ENCODE measurements at regions not wholly inside any gene's neighbourhood (a gene's known extent, or its start where the extent isn't known, plus 50 kb on each side); places are given as distances from the start of the nearest gene placed in this dataset.
"Not testable (repeated sequence)": the region's sequence is repeated elsewhere in the genome, so short reads cannot be mapped to it uniquely, and the experiment has no call there.

DNA sequence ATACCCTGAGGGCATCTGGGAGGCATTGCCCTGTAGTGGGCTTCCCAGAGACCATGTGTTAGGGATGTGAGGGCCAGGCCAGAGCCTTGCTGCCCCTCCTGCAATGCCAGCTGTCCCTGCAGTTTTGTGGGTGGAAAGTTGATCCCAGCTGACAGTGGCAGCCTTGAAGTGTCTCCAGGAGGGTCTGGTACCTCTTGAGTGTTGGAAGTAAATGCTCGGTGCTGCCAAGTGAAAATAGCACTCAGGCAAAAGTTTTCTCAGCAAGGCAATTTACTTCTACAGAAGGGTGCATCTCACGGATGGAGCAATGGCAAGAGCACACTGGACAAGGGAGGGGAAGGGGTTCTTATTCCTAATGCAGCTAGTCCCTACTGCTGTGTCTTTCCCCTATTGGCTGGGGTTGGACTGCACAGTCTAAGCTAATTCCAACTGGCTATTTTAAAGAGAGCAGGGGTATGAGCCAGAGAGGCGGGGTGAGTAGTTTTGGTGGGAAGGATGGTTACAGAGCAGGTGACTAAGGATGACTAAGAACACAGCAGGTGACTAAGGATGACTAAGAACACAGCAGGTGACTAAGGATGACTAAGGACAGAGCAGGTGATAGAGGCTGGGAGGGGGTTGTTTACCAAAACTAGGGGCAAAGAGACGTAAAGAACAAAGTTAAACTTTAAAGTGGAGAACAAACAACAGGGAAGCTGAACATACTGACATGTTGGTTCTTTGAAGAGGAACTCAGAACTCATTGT, 146.0 kb upstream of the PZP start:
- TF ChIP-seq POLR2A, POLR2AphosphoS5, SPI1, TAF1, POU2F2 (IDR thresholded peaks at IDR 0.05; ENCODE audit: low read depth, low read length): not testable (repeated sequence)
